ENCODE measurements at regions not wholly inside any gene's neighbourhood (a gene's known extent, or its start where the extent isn't known, plus 50 kb on each side); places are given as distances from the start of the nearest gene placed in this dataset.
"Not testable (repeated sequence)": the region's sequence is repeated elsewhere in the genome, so short reads cannot be mapped to it uniquely, and the experiment has no call there.

DNA sequence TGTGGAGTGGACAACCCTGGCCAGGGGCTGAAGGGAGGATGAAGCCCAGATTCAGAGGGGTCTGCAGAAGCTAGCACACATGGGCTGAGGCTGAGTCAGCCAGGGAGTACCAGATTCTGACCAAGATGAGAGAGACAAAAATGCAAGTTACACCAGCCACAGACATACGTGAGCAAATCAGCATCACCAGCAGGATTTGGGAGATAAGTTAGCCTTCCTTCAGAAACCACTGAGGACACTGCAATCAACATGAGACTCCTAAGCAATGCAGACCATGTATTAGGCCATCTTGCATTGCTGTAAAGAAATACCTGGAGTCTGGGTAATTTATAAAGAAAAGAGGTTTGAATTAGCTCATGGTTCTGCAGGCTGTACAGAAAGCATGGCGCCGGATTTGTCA lies 57.0 kb upstream of the PAGE5 start:
- H3K36me3 ChIP-seq = no peaks in the 10 kb centered on the region
- 63 to 91% methylated on average over 3 of the region's 3 CpGs for WGBS, 2 donors
- H3K4me3 ChIP-seq = no peak overlapping the region
- H3K4me1 ChIP-seq = peaks cover 0 to 8% (median 0%) of the 10 kb centered on the region in 4 donors
- H3K27ac ChIP-seq = no peak overlapping the region
- no peaks in the 10 kb centered on the region for H3K9me3 ChIP-seq
- TF ChIP-seq CTCF (IDR thresholded peaks at IDR 0.05) = no peak
- TF ChIP-seq POLR2AphosphoS5 (IDR thresholded peaks at IDR 0.05) = no peak
- TF ChIP-seq EP300 (IDR thresholded peaks at IDR 0.05) = no peak
- no peak for TF ChIP-seq POLR2A (IDR thresholded peaks at IDR 0.05)
- H3K27me3 ChIP-seq = no peaks in the 10 kb centered on the region
- DNase-seq (no peak), ATAC-seq (ENCODE audit: low FRiP score in 2 of 2) (no peak)

GRCh38 chrX:55165026-55165425 lies 55.1 kb upstream of the PAGE5 start:
- 67 to 89% methylated on average over 3 to 4 of the region's 4 CpGs for WGBS, 2 donors
- H3K27me3 ChIP-seq; H3K4me3 ChIP-seq; H3K27ac ChIP-seq; H3K4me1 ChIP-seq; H3K9me3 ChIP-seq; ATAC-seq (ENCODE audit: low FRiP score in 2 of 2); H3K36me3 ChIP-seq; DNase-seq: not testable (repeated sequence)

GRCh38 chrX:55167124-55167803 lies 52.9 kb upstream of the PAGE5 start:
- Histone ChIP-seq H3K36me3 (no peaks in the 10 kb centered on the region), H3K4me1 (no peaks in the 10 kb centered on the region), H3K27me3 (no peaks in the 10 kb centered on the region), H3K27ac (no peak overlapping the region), H3K9me3 (no peaks in the 10 kb centered on the region), H3K4me3 (no peak overlapping the region)
- WGBS, 2 donors = 78 to 91% methylated on average over 3 of the region's 3 CpGs
- TF ChIP-seq EP300 (IDR thresholded peaks at IDR 0.05) (no peak), POLR2AphosphoS5 (IDR thresholded peaks at IDR 0.05) (no peak), POLR2A (IDR thresholded peaks at IDR 0.05) (no peak), CTCF (IDR thresholded peaks at IDR 0.05) (no peak)
- ATAC-seq (ENCODE audit: low FRiP score in 2 of 2) (no peak), DNase-seq (no peak)

- no peak overlapping the region for H3K4me3 ChIP-seq
- no peak for TF ChIP-seq CTCF (IDR thresholded peaks at IDR 0.05)
- no peak for TF ChIP-seq EP300 (IDR thresholded peaks at IDR 0.05)
- no peak for TF ChIP-seq POLR2A (IDR thresholded peaks at IDR 0.05)
- TF ChIP-seq POLR2AphosphoS5 (IDR thresholded peaks at IDR 0.05) = no peak
- H3K36me3 ChIP-seq = no peaks in the 10 kb centered on the region
- DNase-seq (no peak), ATAC-seq (ENCODE audit: low FRiP score in 2 of 2) (no peak)
- H3K27ac ChIP-seq = no peak overlapping the region
- no peaks in the 10 kb centered on the region for H3K27me3 ChIP-seq
- WGBS, 2 donors = 78 to 97% methylated on average over 4 of the region's 4 CpGs
- no peaks in the 10 kb centered on the region for H3K4me1 ChIP-seq
- no peaks in the 10 kb centered on the region for H3K9me3 ChIP-seq
Observed at GRCh38 chrX:55167901-55168300, 52.2 kb upstream of the PAGE5 start.

- ATAC-seq (ENCODE audit: low FRiP score in 2 of 2) (no peak), DNase-seq (no peak)
- Histone ChIP-seq H3K4me3 (no peak overlapping the region), H3K27ac (no peak overlapping the region), H3K9me3 (no peaks in the 10 kb centered on the region), H3K27me3 (no peaks in the 10 kb centered on the region), H3K4me1 (no peaks in the 10 kb centered on the region), H3K36me3 (no peaks in the 10 kb centered on the region)
- TF ChIP-seq POLR2A (IDR thresholded peaks at IDR 0.05) (no peak), POLR2AphosphoS5 (IDR thresholded peaks at IDR 0.05) (no peak), EP300 (IDR thresholded peaks at IDR 0.05) (no peak), CTCF (IDR thresholded peaks at IDR 0.05) (no peak)
Observed at GRCh38 chrX:55169782-55170181, 50.4 kb upstream of the PAGE5 start.
